ENCODE measurements at regions not wholly inside any gene's neighbourhood (a gene's known extent, or its start where the extent isn't known, plus 50 kb on each side); places are given as distances from the start of the nearest gene placed in this dataset.

GRCh38 chr12:22967171-22967570, 342.2 kb downstream of the ETNK1 start:
- Mint-ChIP-seq H3K4me1 (ENCODE audit: low read depth, unreplicated experiment) (no peaks in the 10 kb centered on the region), H3K9me3 (ENCODE audit: low read depth, unreplicated experiment) (no peaks in the 10 kb centered on the region)
- TF ChIP-seq CTCF (IDR thresholded peaks at IDR 0.05; ENCODE audit: unreplicated experiment), result no peak

DNA sequence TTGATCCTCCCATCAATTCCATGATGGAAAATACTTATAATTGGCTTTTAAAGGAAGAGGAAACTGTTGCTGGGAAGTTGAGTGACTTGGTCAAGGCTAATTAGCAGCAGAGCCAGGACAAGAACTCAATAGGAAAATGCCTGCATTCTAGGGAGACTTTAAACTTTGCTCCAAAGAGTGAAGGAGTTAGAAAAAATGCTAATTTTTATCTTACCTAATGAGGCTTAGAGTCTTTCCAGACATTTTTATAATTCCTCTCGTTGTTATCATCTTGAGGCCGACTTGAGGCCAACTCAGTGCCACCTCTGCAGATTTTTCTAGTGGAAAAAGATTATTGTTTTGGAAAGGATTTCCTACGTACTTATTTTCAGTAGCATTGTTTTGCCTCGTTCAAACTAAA, 344.6 kb downstream of the ETNK1 start:
- BruUV-seq (replicated peaks), result no TSS peak
- no peak for DNase-seq
- CTCF ChIA-PET, result no interaction called here
- H3K9me3 Mint-ChIP-seq (ENCODE audit: low read depth, unreplicated experiment), result no peaks in the 10 kb centered on the region
- no peaks in the 10 kb centered on the region for H3K36me3 Mint-ChIP-seq (ENCODE audit: insufficient read depth, unreplicated experiment)
- H3K4me3 Mint-ChIP-seq (ENCODE audit: low read depth, unreplicated experiment), result no peak overlapping the region
- H3K27ac Mint-ChIP-seq (ENCODE audit: unreplicated experiment), result no peak overlapping the region
- H3K27me3 Mint-ChIP-seq (ENCODE audit: unreplicated experiment), result peaks cover 28% of the 10 kb centered on the region
- intact Hi-C loops (cut with micrococcal nuclease; ENCODE audit: unreplicated experiment), result no loop called here
- H3K4me1 Mint-ChIP-seq (ENCODE audit: low read depth, unreplicated experiment), result no peaks in the 10 kb centered on the region
- no peak for TF ChIP-seq CTCF (IDR thresholded peaks at IDR 0.05; ENCODE audit: unreplicated experiment)

More at GRCh38 chr12:22967171-22967570, 342.2 kb downstream of the ETNK1 start:
- no peak for DNase-seq
- Mint-ChIP-seq H3K36me3 (ENCODE audit: insufficient read depth, unreplicated experiment) (no peaks in the 10 kb centered on the region), H3K27me3 (ENCODE audit: unreplicated experiment) (peaks cover 37% of the 10 kb centered on the region), H3K4me3 (ENCODE audit: low read depth, unreplicated experiment) (no peak overlapping the region), H3K27ac (ENCODE audit: unreplicated experiment) (no peak overlapping the region)
- no TSS peak for BruUV-seq (replicated peaks)
- CTCF ChIA-PET, result interaction anchor here (0.6 kb wide), 1 partner anchor 25 kb away, joined by 3 read pairs; no protein-coding TSS in a partner anchor
- intact Hi-C loops (cut with micrococcal nuclease; ENCODE audit: unreplicated experiment), result no loop called here

GRCh38 chr12:22971247-22971646, 346.3 kb downstream of the ETNK1 start:
- H3K27ac Mint-ChIP-seq (ENCODE audit: unreplicated experiment), result no peak overlapping the region
- no peak for DNase-seq
- CTCF ChIA-PET, result interaction anchor here (0.6 kb wide), 1 partner anchor 16 kb away, joined by 3 read pairs; no protein-coding TSS in a partner anchor

DNA sequence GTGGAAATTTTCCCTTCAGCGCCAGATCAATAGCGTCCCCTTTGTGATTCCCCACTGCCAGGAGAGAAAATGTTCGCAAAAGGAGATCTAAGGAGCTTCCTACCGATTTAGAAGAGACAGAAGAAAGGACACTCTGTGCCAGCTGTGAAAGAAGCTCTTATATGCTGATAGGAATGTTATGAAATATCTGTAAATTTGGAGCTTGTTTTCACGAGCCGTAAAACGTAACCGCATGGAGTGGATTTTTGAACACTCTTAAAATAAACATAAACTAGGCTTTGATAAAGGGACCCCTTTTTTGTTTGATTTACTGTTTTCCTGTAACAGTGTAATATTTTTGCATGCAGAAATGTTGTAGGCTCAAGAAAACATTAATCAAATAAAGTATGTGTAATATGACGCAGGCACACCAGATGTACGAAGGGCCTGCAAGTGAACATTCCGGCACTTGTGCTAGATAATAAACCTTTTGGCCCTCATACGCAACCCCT, 346.8 kb downstream of the ETNK1 start:
- intact Hi-C loops (cut with micrococcal nuclease; ENCODE audit: unreplicated experiment), result no loop called here
- Mint-ChIP-seq H3K4me3 (ENCODE audit: low read depth, unreplicated experiment) (no peak overlapping the region), H3K9me3 (ENCODE audit: low read depth, unreplicated experiment) (no peaks in the 10 kb centered on the region), H3K36me3 (ENCODE audit: insufficient read depth, unreplicated experiment) (no peaks in the 10 kb centered on the region), H3K4me1 (ENCODE audit: low read depth, unreplicated experiment) (no peaks in the 10 kb centered on the region), H3K27ac (ENCODE audit: unreplicated experiment) (no peak overlapping the region), H3K27me3 (ENCODE audit: unreplicated experiment) (peaks cover 8% of the 10 kb centered on the region)
- no peak for DNase-seq
- CTCF ChIA-PET, result interaction anchor here (0.6 kb wide), 1 partner anchor 17 kb away, joined by 3 read pairs; no protein-coding TSS in a partner anchor
- no TSS peak for BruUV-seq (replicated peaks)
- no peak for TF ChIP-seq CTCF (IDR thresholded peaks at IDR 0.05; ENCODE audit: unreplicated experiment)

More at GRCh38 chr12:22971247-22971646, 346.3 kb downstream of the ETNK1 start:
- H3K36me3 Mint-ChIP-seq (ENCODE audit: insufficient read depth, unreplicated experiment), result no peaks in the 10 kb centered on the region
- no peaks in the 10 kb centered on the region for H3K4me1 Mint-ChIP-seq (ENCODE audit: low read depth, unreplicated experiment)
- BruUV-seq (replicated peaks), result no TSS peak
- H3K9me3 Mint-ChIP-seq (ENCODE audit: low read depth, unreplicated experiment), result no peaks in the 10 kb centered on the region
- no peak overlapping the region for H3K4me3 Mint-ChIP-seq (ENCODE audit: low read depth, unreplicated experiment)
- intact Hi-C loops (cut with micrococcal nuclease; ENCODE audit: unreplicated experiment), result no loop called here
- peaks cover 11% of the 10 kb centered on the region for H3K27me3 Mint-ChIP-seq (ENCODE audit: unreplicated experiment)
- no peak for TF ChIP-seq CTCF (IDR thresholded peaks at IDR 0.05; ENCODE audit: unreplicated experiment)

Data from Calu3 (cell line).